K562 (cell line): ENCODE measurements at regions not wholly inside any gene's neighbourhood (a gene's known extent, or its start where the extent isn't known, plus 50 kb on each side); places are given as distances from the start of the nearest gene placed in this dataset.
A peak's percentile ranks its signal among the peaks of the same experiment; 100 is the strongest.

ENCODE experiments used
- ATF7 ChIP-seq: fragments of 450-650 bp; IDR thresholded peaks from 2 replicates; pipeline ENCODE4 v1.7.1; 2014; ENCODE audit warnings: mild to moderate bottlenecking, moderate library complexity
- E2F3 ChIP-seq: fragments of 250-450 bp; sonication (Bioruptor Pico); IDR thresholded peaks from 2 replicates; pipeline ENCODE4 v1.4.0; 2020; ENCODE audit warnings: mild to moderate bottlenecking
- ESRRB ChIP-seq: fragments of 250-450 bp; sonication (Bioruptor Pico); IDR thresholded peaks from 2 replicates; pipeline ENCODE4 v1.5.0; 2020; ENCODE audit warnings: mild to moderate bottlenecking, moderate library complexity, borderline replicate concordance
- GATA2 ChIP-seq: sonication (generic); formaldehyde crosslinking; IDR thresholded peaks from 2 replicates; pipeline ENCODE4 v1.4.0; 2020; ENCODE audit warnings: mild to moderate bottlenecking, missing genetic modification reagents
- IRF2 ChIP-seq: sonication (generic); formaldehyde crosslinking; IDR thresholded peaks from 2 replicates; pipeline ENCODE4 v1.8.1; 2022; ENCODE audit warnings: mild to moderate bottlenecking, missing genetic modification reagents
- LCOR ChIP-seq: sonication (generic); formaldehyde crosslinking; IDR thresholded peaks from 2 replicates; pipeline ENCODE4 v1.8.0; 2022; ENCODE audit warnings: mild to moderate bottlenecking, missing genetic modification reagents
- MTA2 ChIP-seq: fragments of 450-650 bp; IDR thresholded peaks from 2 replicates; pipeline ENCODE4 v1.6.1; 2016; ENCODE audit warnings: low read depth
- NFRKB ChIP-seq: fragments of 450-650 bp; IDR thresholded peaks from 2 replicates; pipeline ENCODE4 v1.6.1; 2016; ENCODE audit warnings: low read depth
- POLR2A ChIP-seq: fragments of 450-650 bp; conservative IDR thresholded peaks from 2 replicates; pipeline ENCODE4 v1.6.1; 2016
- PTBP1 ChIP-seq: fragments of 200-400 bp; formaldehyde crosslinking; IDR thresholded peaks from 2 replicates; pipeline ENCODE4 v1.6.1; 2017; ENCODE audit warnings: low read depth, low read length
- SMARCA4 ChIP-seq: fragments of 450-650 bp; IDR thresholded peaks from 2 replicates; pipeline ENCODE4 v1.6.1; 2016
- ZNF174 ChIP-seq: fragments of 250-450 bp; sonication (Bioruptor Pico); IDR thresholded peaks from 2 replicates; pipeline ENCODE4 v1.4.0; 2020; ENCODE audit warnings: mild to moderate bottlenecking
- ZNF324 ChIP-seq: fragments of 250-450 bp; sonication (Bioruptor Pico); IDR thresholded peaks from 2 replicates; pipeline ENCODE4 v1.4.0; 2020; ENCODE audit warnings: mild to moderate bottlenecking
- ZNF41 ChIP-seq: fragments of 250-450 bp; sonication (Bioruptor Pico); conservative IDR thresholded peaks from 2 replicates; pipeline ENCODE4 v1.4.0; 2020; ENCODE audit warnings: mild to moderate bottlenecking
- ZNF668 ChIP-seq: fragments of 250-450 bp; sonication (Bioruptor Pico); IDR thresholded peaks from 2 replicates; pipeline ENCODE4 v1.8.0; 2022; ENCODE audit warnings: mild to moderate bottlenecking, inconsistent platforms
- TF ChIP-seq, protein P1 (sequence below): fragments of 200-600 bp; sonication (generic); IDR thresholded peaks from one replicate; pipeline ENCODE4 v1.6.1; 2012; ENCODE audit warnings: mild to moderate bottlenecking, low read depth, low read length, inconsistent platforms
- TF ChIP-seq, protein P2 (sequence below), 2 experiments: IDR thresholded peaks; 2 replicates each; pipeline ENCODE4 v1.6.1; 2012; ENCODE audit warnings: improper control_type of control experiment in 2 of 2, low read depth in 2 of 2, low read length in 2 of 2, borderline replicate concordance in 1 of 2

DNA sequence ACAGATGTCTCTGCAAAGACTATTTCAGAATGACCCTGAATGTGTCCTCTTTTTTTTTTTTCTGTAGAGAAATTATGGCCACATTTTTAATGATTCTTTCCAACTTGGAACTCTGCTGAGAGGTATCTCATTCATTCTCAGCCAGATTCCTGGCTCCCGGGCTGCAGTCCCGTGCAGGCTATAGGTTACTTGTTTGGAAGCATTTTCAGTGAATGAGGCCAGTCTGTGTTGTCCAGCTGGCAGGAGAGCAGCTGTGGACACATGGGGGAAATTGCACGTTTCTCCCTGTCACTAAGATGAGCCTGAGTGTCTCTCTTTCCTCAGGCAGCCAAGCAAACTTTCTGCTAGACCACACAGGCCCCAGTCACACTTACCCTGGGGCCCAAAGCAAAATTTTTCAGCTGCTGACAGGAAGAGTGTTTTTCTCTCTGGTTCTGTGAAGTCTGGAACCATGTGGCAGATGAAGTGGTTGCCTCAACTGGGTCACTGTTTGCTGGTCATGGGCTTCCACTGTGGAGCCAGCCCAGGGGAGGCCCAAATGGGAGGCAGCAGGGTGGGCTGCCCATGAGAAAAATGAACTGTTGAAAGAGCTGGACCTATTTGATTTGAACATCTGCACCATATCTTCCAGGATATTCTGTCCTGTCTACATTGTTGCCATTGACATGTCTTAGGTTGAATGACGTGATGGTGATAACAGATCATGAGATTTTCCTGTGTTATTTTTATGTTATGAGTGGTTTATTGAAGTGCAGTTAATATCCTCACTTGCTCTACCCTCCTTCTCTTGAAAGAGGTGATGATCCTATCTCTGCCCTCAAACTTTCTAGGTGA is 431.2 kb downstream of the LPIN1 start (continued):
- TF ChIP-seq, protein P1, sequence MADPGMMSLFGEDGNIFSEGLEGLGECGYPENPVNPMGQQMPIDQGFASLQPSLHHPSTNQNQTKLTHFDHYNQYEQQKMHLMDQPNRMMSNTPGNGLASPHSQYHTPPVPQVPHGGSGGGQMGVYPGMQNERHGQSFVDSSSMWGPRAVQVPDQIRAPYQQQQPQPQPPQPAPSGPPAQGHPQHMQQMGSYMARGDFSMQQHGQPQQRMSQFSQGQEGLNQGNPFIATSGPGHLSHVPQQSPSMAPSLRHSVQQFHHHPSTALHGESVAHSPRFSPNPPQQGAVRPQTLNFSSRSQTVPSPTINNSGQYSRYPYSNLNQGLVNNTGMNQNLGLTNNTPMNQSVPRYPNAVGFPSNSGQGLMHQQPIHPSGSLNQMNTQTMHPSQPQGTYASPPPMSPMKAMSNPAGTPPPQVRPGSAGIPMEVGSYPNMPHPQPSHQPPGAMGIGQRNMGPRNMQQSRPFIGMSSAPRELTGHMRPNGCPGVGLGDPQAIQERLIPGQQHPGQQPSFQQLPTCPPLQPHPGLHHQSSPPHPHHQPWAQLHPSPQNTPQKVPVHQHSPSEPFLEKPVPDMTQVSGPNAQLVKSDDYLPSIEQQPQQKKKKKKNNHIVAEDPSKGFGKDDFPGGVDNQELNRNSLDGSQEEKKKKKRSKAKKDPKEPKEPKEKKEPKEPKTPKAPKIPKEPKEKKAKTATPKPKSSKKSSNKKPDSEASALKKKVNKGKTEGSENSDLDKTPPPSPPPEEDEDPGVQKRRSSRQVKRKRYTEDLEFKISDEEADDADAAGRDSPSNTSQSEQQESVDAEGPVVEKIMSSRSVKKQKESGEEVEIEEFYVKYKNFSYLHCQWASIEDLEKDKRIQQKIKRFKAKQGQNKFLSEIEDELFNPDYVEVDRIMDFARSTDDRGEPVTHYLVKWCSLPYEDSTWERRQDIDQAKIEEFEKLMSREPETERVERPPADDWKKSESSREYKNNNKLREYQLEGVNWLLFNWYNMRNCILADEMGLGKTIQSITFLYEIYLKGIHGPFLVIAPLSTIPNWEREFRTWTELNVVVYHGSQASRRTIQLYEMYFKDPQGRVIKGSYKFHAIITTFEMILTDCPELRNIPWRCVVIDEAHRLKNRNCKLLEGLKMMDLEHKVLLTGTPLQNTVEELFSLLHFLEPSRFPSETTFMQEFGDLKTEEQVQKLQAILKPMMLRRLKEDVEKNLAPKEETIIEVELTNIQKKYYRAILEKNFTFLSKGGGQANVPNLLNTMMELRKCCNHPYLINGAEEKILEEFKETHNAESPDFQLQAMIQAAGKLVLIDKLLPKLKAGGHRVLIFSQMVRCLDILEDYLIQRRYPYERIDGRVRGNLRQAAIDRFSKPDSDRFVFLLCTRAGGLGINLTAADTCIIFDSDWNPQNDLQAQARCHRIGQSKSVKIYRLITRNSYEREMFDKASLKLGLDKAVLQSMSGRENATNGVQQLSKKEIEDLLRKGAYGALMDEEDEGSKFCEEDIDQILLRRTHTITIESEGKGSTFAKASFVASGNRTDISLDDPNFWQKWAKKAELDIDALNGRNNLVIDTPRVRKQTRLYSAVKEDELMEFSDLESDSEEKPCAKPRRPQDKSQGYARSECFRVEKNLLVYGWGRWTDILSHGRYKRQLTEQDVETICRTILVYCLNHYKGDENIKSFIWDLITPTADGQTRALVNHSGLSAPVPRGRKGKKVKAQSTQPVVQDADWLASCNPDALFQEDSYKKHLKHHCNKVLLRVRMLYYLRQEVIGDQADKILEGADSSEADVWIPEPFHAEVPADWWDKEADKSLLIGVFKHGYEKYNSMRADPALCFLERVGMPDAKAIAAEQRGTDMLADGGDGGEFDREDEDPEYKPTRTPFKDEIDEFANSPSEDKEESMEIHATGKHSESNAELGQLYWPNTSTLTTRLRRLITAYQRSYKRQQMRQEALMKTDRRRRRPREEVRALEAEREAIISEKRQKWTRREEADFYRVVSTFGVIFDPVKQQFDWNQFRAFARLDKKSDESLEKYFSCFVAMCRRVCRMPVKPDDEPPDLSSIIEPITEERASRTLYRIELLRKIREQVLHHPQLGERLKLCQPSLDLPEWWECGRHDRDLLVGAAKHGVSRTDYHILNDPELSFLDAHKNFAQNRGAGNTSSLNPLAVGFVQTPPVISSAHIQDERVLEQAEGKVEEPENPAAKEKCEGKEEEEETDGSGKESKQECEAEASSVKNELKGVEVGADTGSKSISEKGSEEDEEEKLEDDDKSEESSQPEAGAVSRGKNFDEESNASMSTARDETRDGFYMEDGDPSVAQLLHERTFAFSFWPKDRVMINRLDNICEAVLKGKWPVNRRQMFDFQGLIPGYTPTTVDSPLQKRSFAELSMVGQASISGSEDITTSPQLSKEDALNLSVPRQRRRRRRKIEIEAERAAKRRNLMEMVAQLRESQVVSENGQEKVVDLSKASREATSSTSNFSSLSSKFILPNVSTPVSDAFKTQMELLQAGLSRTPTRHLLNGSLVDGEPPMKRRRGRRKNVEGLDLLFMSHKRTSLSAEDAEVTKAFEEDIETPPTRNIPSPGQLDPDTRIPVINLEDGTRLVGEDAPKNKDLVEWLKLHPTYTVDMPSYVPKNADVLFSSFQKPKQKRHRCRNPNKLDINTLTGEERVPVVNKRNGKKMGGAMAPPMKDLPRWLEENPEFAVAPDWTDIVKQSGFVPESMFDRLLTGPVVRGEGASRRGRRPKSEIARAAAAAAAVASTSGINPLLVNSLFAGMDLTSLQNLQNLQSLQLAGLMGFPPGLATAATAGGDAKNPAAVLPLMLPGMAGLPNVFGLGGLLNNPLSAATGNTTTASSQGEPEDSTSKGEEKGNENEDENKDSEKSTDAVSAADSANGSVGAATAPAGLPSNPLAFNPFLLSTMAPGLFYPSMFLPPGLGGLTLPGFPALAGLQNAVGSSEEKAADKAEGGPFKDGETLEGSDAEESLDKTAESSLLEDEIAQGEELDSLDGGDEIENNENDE, result no peak
- TF ChIP-seq ZNF324 (no peak), IRF2 (no peak), ZNF41 (CRISPR knock-in tag) (no peak), E2F3 (CRISPR knock-in tag) (no peak), NFRKB (peak; percentile 31; the same call in 1 of the 2 replicates), POLR2A (no peak), GATA2 (CRISPR knock-in tag) (no peak), ESRRB (CRISPR knock-in tag) (no peak), LCOR (CRISPR knock-in tag) (0 out of 2 replicates have a peak, but pooled peaks have one; percentile 65), ATF7 (peak; percentile 81), ZNF174 (CRISPR knock-in tag) (no peak), MTA2 (no peak), PTBP1 (no peak), ZNF668 (CRISPR knock-in tag) (no peak), SMARCA4 (no peak)
- TF ChIP-seq, protein P2, sequence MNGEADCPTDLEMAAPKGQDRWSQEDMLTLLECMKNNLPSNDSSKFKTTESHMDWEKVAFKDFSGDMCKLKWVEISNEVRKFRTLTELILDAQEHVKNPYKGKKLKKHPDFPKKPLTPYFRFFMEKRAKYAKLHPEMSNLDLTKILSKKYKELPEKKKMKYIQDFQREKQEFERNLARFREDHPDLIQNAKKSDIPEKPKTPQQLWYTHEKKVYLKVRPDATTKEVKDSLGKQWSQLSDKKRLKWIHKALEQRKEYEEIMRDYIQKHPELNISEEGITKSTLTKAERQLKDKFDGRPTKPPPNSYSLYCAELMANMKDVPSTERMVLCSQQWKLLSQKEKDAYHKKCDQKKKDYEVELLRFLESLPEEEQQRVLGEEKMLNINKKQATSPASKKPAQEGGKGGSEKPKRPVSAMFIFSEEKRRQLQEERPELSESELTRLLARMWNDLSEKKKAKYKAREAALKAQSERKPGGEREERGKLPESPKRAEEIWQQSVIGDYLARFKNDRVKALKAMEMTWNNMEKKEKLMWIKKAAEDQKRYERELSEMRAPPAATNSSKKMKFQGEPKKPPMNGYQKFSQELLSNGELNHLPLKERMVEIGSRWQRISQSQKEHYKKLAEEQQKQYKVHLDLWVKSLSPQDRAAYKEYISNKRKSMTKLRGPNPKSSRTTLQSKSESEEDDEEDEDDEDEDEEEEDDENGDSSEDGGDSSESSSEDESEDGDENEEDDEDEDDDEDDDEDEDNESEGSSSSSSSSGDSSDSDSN (IDR thresholded peaks at IDR 0.05; ENCODE audit: borderline replicate concordance in 1 of 2, low read depth in 2 of 2, low read length in 2 of 2), result 0 out of 4 replicates have a peak, but pooled peaks of 1 of the 2 experiments have one; percentile 13
